K562 (cell line): ENCODE measurements at regions not wholly inside any gene's neighbourhood (a gene's known extent, or its start where the extent isn't known, plus 50 kb on each side); places are given as distances from the start of the nearest gene placed in this dataset.

Experiments
- CBFB ChIP-seq: sonication (generic); formaldehyde crosslinking; IDR thresholded peaks from 2 replicates; pipeline ENCODE4 v1.4.0; 2020; ENCODE audit warnings: mild to moderate bottlenecking, missing genetic modification reagents
- ELF1 ChIP-seq: fragments of 200-800 bp; sonication (Bioruptor generic); IDR thresholded peaks from 2 replicates; pipeline ENCODE4 v1.6.1; 2016; ENCODE audit warnings: missing genetic modification characterization, missing compliant biosample characterization
- GTF2E2 ChIP-seq: fragments of 200-800 bp; sonication (Bioruptor generic); IDR thresholded peaks from 2 replicates; pipeline ENCODE4 v1.6.1; 2016; ENCODE audit warnings: missing genetic modification characterization, missing compliant biosample characterization
- HDAC3 ChIP-seq: fragments of 450-650 bp; IDR thresholded peaks from 2 replicates; pipeline ENCODE4 v1.6.1; 2018; ENCODE audit warnings: borderline replicate concordance, mild to moderate bottlenecking, moderate library complexity; ENCODE audit not compliant: partially characterized antibody
- HNRNPK ChIP-seq: fragments of 200-400 bp; formaldehyde crosslinking; IDR thresholded peaks from one replicate; pipeline ENCODE4 v1.6.1; 2018; ENCODE audit warnings: mild to moderate bottlenecking, low read depth, low read length; ENCODE audit not compliant: poor library complexity, severe bottlenecking
- PCBP2 ChIP-seq: fragments of 200-400 bp; formaldehyde crosslinking; IDR thresholded peaks from 2 replicates; pipeline ENCODE4 v1.6.1; 2018; ENCODE audit warnings: low read length, low read depth, mild to moderate bottlenecking, moderate library complexity; ENCODE audit not compliant: poor library complexity, severe bottlenecking
- POLR2H ChIP-seq: IDR thresholded peaks from 2 replicates; pipeline ENCODE4 v1.6.1; 2016; ENCODE audit warnings: missing genetic modification characterization, low read depth, mild to moderate bottlenecking, control low read depth, missing compliant biosample characterization, moderate library complexity
- RBFOX2 ChIP-seq: fragments of 200-400 bp; formaldehyde crosslinking; IDR thresholded peaks from 2 replicates; pipeline ENCODE4 v1.6.1; 2017; ENCODE audit warnings: low read depth, mild to moderate bottlenecking, low read length, moderate library complexity
- SMARCE1 ChIP-seq: fragments of 450-650 bp; IDR thresholded peaks from 2 replicates; pipeline ENCODE4 v1.7.1; 2016; ENCODE audit warnings: mild to moderate bottlenecking
- STAG1 ChIP-seq: sonication (generic); formaldehyde crosslinking; IDR thresholded peaks from 2 replicates; pipeline ENCODE4 v1.5.0; 2020; ENCODE audit warnings: missing genetic modification reagents, borderline replicate concordance
- U2AF2 ChIP-seq: fragments of 200-400 bp; formaldehyde crosslinking; optimal IDR thresholded peaks from 2 replicates; pipeline ENCODE3; 2017; ENCODE audit warnings: low read depth, mild to moderate bottlenecking, low read length
- YY1 ChIP-seq, 3 experiments: IDR thresholded peaks; 2 replicates each; pipeline ENCODE4 v1.6.1; 2011; ENCODE audit warnings: low read length in 2 of 3, mild to moderate bottlenecking in 2 of 3, moderate library complexity in 2 of 3, borderline replicate concordance in 1 of 3, control low read depth in 1 of 3, low read depth in 1 of 3; ENCODE audit not compliant: insufficient read depth in 3 of 3, insufficient replicate concordance in 2 of 3, control insufficient read depth in 1 of 3, insufficient read length in 1 of 3; ENCODE audit errors: extremely low read depth in 1 of 3
- ZC3H4 ChIP-seq: sonication (generic); formaldehyde crosslinking; IDR thresholded peaks from 2 replicates; pipeline ENCODE4 v1.9.0; 2021; ENCODE audit warnings: missing genetic modification reagents, borderline replicate concordance
- ZNF644 ChIP-seq: fragments of 200-800 bp; sonication (Bioruptor generic); IDR thresholded peaks from 2 replicates; pipeline ENCODE4 v1.6.1; 2016; ENCODE audit warnings: low read depth, missing genetic modification characterization, missing compliant biosample characterization
- TF ChIP-seq, protein P1 (sequence below): fragments of 450-650 bp; IDR thresholded peaks from 2 replicates; pipeline ENCODE4 v1.6.1; 2016; ENCODE audit warnings: borderline replicate concordance
- TF ChIP-seq, protein P2 (sequence below): fragments of 250-450 bp; sonication (Bioruptor Pico); IDR thresholded peaks from 2 replicates; pipeline ENCODE4 v1.8.0; 2022; ENCODE audit warnings: moderate library complexity, mild to moderate bottlenecking, inconsistent platforms
- TF ChIP-seq, protein P3 (sequence below): conservative IDR thresholded peaks from 2 replicates; pipeline ENCODE4 v1.6.1; 2011; ENCODE audit warnings: low read depth, mild to moderate bottlenecking, low read length; ENCODE audit not compliant: control insufficient read depth
- TF ChIP-seq, protein P4 (sequence below): sonication (generic); formaldehyde crosslinking; IDR thresholded peaks from 2 replicates; pipeline ENCODE4 v1.8.0; 2022; ENCODE audit warnings: missing genetic modification reagents, mild to moderate bottlenecking, borderline replicate concordance

DNA sequence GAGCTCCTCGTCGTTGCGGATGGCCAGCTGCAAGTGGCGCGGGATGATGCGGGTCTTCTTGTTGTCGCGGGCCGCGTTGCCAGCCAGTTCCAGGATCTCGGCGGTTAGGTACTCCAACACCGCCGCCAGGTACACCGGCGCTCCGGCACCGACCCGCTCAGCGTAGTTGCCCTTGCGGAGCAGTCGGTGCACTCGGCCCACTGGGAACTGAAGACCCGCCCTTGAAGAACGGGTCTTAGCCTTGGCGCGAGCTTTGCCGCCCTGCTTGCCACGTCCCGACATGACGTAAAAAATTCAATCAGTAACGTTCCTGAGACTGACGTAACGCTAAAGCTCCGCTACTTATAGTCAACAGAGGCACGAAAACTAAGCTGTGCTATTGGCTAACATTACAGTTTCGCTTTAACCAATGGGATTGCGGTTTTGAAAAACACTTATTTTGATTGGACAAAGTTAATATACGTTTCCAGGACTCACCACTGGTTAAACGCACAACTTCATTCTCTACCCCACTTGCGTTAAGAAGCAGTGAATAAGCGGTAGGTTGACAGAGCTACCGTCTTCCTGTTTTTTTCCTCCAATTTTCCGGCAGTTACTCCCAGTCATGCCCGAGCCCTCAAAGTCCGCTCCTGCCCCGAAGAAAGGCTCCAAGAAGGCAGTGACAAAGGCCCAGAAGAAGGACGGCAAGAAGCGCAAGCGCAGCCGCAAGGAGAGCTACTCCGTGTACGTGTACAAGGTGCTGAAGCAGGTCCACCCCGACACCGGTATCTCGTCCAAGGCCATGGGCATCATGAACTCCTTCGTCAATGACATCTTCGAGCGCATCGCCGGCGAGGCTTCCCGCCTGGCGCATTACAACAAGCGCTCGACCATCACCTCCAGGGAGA is 73.9 kb downstream of the OR2B2 start (continued):
- TF ChIP-seq, protein P1, sequence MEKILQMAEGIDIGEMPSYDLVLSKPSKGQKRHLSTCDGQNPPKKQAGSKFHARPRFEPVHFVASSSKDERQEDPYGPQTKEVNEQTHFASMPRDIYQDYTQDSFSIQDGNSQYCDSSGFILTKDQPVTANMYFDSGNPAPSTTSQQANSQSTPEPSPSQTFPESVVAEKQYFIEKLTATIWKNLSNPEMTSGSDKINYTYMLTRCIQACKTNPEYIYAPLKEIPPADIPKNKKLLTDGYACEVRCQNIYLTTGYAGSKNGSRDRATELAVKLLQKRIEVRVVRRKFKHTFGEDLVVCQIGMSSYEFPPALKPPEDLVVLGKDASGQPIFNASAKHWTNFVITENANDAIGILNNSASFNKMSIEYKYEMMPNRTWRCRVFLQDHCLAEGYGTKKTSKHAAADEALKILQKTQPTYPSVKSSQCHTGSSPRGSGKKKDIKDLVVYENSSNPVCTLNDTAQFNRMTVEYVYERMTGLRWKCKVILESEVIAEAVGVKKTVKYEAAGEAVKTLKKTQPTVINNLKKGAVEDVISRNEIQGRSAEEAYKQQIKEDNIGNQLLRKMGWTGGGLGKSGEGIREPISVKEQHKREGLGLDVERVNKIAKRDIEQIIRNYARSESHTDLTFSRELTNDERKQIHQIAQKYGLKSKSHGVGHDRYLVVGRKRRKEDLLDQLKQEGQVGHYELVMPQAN, result peak; percentile 87
- TF ChIP-seq ZNF644 (tag) (no peak; the same call in 1 of the 2 replicates), YY1 (IDR thresholded peaks at IDR 0.05; ENCODE audit: borderline replicate concordance in 1 of 3, control insufficient read depth in 1 of 3, extremely low read depth in 1 of 3, insufficient read depth in 3 of 3, insufficient read length in 1 of 3, insufficient replicate concordance in 2 of 3, low read depth in 1 of 3, low read length in 2 of 3) (peak in 2 of 3 experiments; percentile 40 to 78), HNRNPK (no peak), U2AF2 (no peak), POLR2H (tag) (peak; percentile 98), RBFOX2 (peak; percentile 90), GTF2E2 (peak; percentile 94), SMARCE1 (0 out of 2 replicates have a peak, but pooled peaks have one; percentile 11), PCBP2 (no peak), ELF1 (no peak), STAG1 (CRISPR knock-in tag) (no peak), HDAC3 (peak; percentile 90), CBFB (CRISPR knock-in tag) (peak; percentile 44; the same call in 1 of the 2 replicates), ZC3H4 (CRISPR knock-in tag) (peak; percentile 99)
- TF ChIP-seq, protein P2, sequence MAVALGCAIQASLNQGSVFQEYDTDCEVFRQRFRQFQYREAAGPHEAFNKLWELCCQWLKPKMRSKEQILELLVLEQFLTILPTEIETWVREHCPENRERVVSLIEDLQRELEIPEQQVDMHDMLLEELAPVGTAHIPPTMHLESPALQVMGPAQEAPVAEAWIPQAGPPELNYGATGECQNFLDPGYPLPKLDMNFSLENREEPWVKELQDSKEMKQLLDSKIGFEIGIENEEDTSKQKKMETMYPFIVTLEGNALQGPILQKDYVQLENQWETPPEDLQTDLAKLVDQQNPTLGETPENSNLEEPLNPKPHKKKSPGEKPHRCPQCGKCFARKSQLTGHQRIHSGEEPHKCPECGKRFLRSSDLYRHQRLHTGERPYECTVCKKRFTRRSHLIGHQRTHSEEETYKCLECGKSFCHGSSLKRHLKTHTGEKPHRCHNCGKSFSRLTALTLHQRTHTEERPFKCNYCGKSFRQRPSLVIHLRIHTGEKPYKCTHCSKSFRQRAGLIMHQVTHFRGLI (CRISPR knock-in tag), result 0 out of 2 replicates have a peak, but pooled peaks have one; percentile 41
- TF ChIP-seq, protein P3, sequence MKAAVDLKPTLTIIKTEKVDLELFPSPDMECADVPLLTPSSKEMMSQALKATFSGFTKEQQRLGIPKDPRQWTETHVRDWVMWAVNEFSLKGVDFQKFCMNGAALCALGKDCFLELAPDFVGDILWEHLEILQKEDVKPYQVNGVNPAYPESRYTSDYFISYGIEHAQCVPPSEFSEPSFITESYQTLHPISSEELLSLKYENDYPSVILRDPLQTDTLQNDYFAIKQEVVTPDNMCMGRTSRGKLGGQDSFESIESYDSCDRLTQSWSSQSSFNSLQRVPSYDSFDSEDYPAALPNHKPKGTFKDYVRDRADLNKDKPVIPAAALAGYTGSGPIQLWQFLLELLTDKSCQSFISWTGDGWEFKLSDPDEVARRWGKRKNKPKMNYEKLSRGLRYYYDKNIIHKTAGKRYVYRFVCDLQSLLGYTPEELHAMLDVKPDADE, result peak; percentile 70
- TF ChIP-seq, protein P4, sequence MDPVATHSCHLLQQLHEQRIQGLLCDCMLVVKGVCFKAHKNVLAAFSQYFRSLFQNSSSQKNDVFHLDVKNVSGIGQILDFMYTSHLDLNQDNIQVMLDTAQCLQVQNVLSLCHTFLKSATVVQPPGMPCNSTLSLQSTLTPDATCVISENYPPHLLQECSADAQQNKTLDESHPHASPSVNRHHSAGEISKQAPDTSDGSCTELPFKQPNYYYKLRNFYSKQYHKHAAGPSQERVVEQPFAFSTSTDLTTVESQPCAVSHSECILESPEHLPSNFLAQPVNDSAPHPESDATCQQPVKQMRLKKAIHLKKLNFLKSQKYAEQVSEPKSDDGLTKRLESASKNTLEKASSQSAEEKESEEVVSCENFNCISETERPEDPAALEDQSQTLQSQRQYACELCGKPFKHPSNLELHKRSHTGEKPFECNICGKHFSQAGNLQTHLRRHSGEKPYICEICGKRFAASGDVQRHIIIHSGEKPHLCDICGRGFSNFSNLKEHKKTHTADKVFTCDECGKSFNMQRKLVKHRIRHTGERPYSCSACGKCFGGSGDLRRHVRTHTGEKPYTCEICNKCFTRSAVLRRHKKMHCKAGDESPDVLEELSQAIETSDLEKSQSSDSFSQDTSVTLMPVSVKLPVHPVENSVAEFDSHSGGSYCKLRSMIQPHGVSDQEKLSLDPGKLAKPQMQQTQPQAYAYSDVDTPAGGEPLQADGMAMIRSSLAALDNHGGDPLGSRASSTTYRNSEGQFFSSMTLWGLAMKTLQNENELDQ (CRISPR knock-in tag), result peak; percentile 92
